ENCODE measurements at regions not wholly inside any gene's neighbourhood (a gene's known extent, or its start where the extent isn't known, plus 50 kb on each side); places are given as distances from the start of the nearest gene placed in this dataset.

GRCh38 chr12:74816398-74817175, 279.0 kb downstream of the ATXN7L3B start:
- TF ChIP-seq, protein P1, sequence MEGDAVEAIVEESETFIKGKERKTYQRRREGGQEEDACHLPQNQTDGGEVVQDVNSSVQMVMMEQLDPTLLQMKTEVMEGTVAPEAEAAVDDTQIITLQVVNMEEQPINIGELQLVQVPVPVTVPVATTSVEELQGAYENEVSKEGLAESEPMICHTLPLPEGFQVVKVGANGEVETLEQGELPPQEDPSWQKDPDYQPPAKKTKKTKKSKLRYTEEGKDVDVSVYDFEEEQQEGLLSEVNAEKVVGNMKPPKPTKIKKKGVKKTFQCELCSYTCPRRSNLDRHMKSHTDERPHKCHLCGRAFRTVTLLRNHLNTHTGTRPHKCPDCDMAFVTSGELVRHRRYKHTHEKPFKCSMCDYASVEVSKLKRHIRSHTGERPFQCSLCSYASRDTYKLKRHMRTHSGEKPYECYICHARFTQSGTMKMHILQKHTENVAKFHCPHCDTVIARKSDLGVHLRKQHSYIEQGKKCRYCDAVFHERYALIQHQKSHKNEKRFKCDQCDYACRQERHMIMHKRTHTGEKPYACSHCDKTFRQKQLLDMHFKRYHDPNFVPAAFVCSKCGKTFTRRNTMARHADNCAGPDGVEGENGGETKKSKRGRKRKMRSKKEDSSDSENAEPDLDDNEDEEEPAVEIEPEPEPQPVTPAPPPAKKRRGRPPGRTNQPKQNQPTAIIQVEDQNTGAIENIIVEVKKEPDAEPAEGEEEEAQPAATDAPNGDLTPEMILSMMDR (IDR thresholded peaks at IDR 0.05) = no peak
- TF ChIP-seq POLR2A (IDR thresholded peaks at IDR 0.05) = no peak

Data from testis (tissue), 2 donors.